KG1 (cell line): ENCODE measurements at regions not wholly inside any gene's neighbourhood (a gene's known extent, or its start where the extent isn't known, plus 50 kb on each side); places are given as distances from the start of the nearest gene placed in this dataset.

ENCODE experiments used
- DNase-seq: peaks from one replicate; lab custom pipeline; 2025; lab: John Stamatoyannopoulos, UW

- DNase-seq = no peak
These were observed 136.3 kb upstream of the GLI3 start for GRCh38 chr7:42373285-42373684.

- DNase-seq = no peak
These were observed 135.5 kb upstream of the GLI3 start for GRCh38 chr7:42372479-42372878.

- no peak for DNase-seq
These were observed 122.9 kb upstream of the GLI3 start for GRCh38 chr7:42359946-42360345.

GRCh38 chr7:42351316-42351935 lies 114.4 kb upstream of the GLI3 start:
- DNase-seq = no peak

GRCh38 chr7:42350801-42351200 lies 113.8 kb upstream of the GLI3 start:
- DNase-seq = no peak

- no peak for DNase-seq
These were observed 111.6 kb upstream of the GLI3 start for GRCh38 chr7:42348631-42349030.

GRCh38 chr7:42348071-42348470 lies 111.1 kb upstream of the GLI3 start:
- DNase-seq = no peak

- DNase-seq = no peak
These were observed 110.6 kb upstream of the GLI3 start for GRCh38 chr7:42347616-42348015.

- no peak for DNase-seq
These were observed 108.7 kb upstream of the GLI3 start for GRCh38 chr7:42345478-42346299.

GRCh38 chr7:42344198-42344755 lies 107.3 kb upstream of the GLI3 start:
- no peak for DNase-seq

GRCh38 chr7:42342381-42342780 lies 105.4 kb upstream of the GLI3 start:
- DNase-seq = no peak

- DNase-seq = no peak
These were observed 103.4 kb upstream of the GLI3 start for GRCh38 chr7:42340436-42340835.

- DNase-seq = no peak
These were observed 102.0 kb upstream of the GLI3 start for GRCh38 chr7:42338916-42339540.

GRCh38 chr7:42338231-42338915 lies 101.4 kb upstream of the GLI3 start:
- no peak for DNase-seq

GRCh38 chr7:42337225-42337905 lies 100.4 kb upstream of the GLI3 start:
- DNase-seq = no peak

GRCh38 chr7:42332605-42333222 lies 95.7 kb upstream of the GLI3 start:
- DNase-seq = no peak

GRCh38 chr7:42319631-42320030 lies 82.6 kb upstream of the GLI3 start:
- DNase-seq = no peak

GRCh38 chr7:42315631-42316030 lies 78.6 kb upstream of the GLI3 start:
- no peak for DNase-seq

GRCh38 chr7:42315103-42315502 lies 78.1 kb upstream of the GLI3 start:
- no peak for DNase-seq

GRCh38 chr7:42314696-42315095 lies 77.7 kb upstream of the GLI3 start:
- no peak for DNase-seq

- no peak for DNase-seq
These were observed 74.2 kb upstream of the GLI3 start for GRCh38 chr7:42311195-42311594.
